GM23248 (cell line): ENCODE measurements at regions not wholly inside any gene's neighbourhood (a gene's known extent, or its start where the extent isn't known, plus 50 kb on each side); places are given as distances from the start of the nearest gene placed in this dataset.

Experiments
- EZH2 ChIP-seq: fragments of 200-600 bp; sonication (generic); IDR thresholded peaks from 2 replicates; pipeline ENCODE4 v1.6.1; 2018; ENCODE audit warnings: antibody characterized with exemption, mild to moderate bottlenecking; ENCODE audit not compliant: insufficient read depth, poor library complexity, severe bottlenecking
- EZH2phosphoT487 ChIP-seq: fragments of 200-600 bp; sonication (generic); IDR thresholded peaks from 2 replicates; pipeline ENCODE4 v1.6.1; 2018; ENCODE audit warnings: antibody characterized with exemption, moderate library complexity, mild to moderate bottlenecking, low read depth; ENCODE audit not compliant: insufficient read depth

- TF ChIP-seq EZH2 (no peak), EZH2phosphoT487 (no peak)
Observed at GRCh38 chr4:63788271-63788670, 621.0 kb downstream of the TECRL start.
